ENCODE measurements at regions not wholly inside any gene's neighbourhood (a gene's known extent, or its start where the extent isn't known, plus 50 kb on each side); places are given as distances from the start of the nearest gene placed in this dataset.

- no peak for TF ChIP-seq CTCF (IDR thresholded peaks at IDR 0.05; ENCODE audit: low read depth, low read length, missing input control)
- no peak for TF ChIP-seq MAX (IDR thresholded peaks at IDR 0.05)
- no peak for TF ChIP-seq YY1 (IDR thresholded peaks at IDR 0.05)
- TF ChIP-seq JUND (IDR thresholded peaks at IDR 0.05): no peak
- TF ChIP-seq TAF1 (conservative IDR thresholded peaks at IDR 0.05): no peak
- no peak for TF ChIP-seq GABPA (IDR thresholded peaks at IDR 0.05 in 1 of 2, conservative IDR thresholded peaks at IDR 0.05 in 1 of 2)
- no peak for TF ChIP-seq EGR1 (IDR thresholded peaks at IDR 0.05; ENCODE audit: low read depth in 2 of 2)
- TF ChIP-seq RAD21 (IDR thresholded peaks at IDR 0.05): no peak
- TF ChIP-seq NR2F2 (IDR thresholded peaks at IDR 0.05): no peak
- TF ChIP-seq RXRA (IDR thresholded peaks at IDR 0.05): no peak
Measured at GRCh38 chr13:63327584-63327983, 1911.9 kb upstream of the PCDH20 start.

Measured in liver (tissue), 3 donors.